ENCODE measurements at regions not wholly inside any gene's neighbourhood (a gene's known extent, or its start where the extent isn't known, plus 50 kb on each side); places are given as distances from the start of the nearest gene placed in this dataset.

DNA sequence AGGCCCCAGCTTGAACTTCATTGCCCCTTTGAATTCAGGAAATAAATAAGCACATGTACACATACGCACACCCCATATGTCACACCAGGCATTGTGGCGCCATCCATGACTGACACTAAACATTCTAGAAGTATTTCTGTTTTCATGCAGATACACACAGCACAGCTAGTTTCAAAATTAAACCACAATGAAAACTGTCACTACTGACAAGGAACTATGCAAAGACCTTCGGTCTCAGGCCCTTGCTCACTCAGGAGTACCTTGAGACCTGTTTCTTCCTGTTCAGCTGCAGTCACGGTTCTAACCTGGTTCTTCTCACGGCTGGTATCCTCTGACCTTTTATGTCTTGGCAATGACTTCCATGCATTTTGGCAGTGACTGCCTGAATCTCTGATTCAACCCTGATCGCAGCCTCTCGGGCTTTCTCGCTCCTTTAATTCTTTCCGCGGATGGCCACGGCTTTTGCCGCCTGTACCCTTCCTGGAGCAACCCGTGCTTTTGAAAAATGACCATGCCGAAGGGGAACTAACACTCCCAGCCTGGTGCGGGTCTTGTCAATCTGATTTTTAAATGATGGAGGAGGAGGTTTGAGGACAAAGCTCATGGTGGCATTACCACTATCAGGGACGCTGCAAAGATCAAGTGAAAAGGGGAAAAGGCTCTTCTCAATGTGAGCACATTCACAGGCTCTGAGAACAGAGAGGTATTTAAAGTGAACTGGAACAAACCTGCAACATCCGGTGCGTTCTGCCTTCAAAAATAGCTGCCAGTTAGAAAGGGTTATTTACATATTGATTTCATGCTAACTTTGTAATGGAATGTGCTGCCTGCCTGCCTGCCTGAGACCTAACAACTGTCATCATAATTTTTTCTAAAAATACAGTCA, 384.6 kb downstream of the RRAGC start:
- DNase-seq (ENCODE audit: low read depth): no peak
- TF ChIP-seq, protein P1, sequence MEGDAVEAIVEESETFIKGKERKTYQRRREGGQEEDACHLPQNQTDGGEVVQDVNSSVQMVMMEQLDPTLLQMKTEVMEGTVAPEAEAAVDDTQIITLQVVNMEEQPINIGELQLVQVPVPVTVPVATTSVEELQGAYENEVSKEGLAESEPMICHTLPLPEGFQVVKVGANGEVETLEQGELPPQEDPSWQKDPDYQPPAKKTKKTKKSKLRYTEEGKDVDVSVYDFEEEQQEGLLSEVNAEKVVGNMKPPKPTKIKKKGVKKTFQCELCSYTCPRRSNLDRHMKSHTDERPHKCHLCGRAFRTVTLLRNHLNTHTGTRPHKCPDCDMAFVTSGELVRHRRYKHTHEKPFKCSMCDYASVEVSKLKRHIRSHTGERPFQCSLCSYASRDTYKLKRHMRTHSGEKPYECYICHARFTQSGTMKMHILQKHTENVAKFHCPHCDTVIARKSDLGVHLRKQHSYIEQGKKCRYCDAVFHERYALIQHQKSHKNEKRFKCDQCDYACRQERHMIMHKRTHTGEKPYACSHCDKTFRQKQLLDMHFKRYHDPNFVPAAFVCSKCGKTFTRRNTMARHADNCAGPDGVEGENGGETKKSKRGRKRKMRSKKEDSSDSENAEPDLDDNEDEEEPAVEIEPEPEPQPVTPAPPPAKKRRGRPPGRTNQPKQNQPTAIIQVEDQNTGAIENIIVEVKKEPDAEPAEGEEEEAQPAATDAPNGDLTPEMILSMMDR (IDR thresholded peaks at IDR 0.05; ENCODE audit: control insufficient read depth, extremely low read depth, insufficient read depth): no peak
- H3K4me3 ChIP-seq (ENCODE audit: low read depth, low read length): no peak overlapping the region

DNA sequence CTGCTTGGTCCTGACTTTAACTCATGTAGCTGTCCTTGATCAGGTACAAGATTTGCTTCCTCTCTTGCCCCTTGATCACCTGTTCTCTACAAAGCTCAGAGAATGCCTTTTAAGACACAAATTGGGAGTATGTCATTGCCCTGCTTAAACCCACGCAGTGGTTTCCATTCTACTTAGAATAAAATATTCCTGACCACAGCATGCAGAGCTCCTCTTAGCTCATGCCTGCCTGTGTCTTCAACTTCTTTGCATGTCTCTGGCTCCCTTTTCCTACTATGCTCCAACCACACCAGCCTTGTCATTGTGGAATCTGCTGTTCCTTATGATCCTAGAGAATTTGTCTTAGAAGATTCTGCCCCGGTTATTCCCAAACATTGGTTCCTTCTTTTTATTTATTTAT, 393.1 kb downstream of the RRAGC start:
- no peak overlapping the region for H3K4me3 ChIP-seq (ENCODE audit: low read depth, low read length)
- TF ChIP-seq, protein P1 (IDR thresholded peaks at IDR 0.05; ENCODE audit: control insufficient read depth, extremely low read depth, insufficient read depth): no peak
- no peak for DNase-seq (ENCODE audit: low read depth)

DNA sequence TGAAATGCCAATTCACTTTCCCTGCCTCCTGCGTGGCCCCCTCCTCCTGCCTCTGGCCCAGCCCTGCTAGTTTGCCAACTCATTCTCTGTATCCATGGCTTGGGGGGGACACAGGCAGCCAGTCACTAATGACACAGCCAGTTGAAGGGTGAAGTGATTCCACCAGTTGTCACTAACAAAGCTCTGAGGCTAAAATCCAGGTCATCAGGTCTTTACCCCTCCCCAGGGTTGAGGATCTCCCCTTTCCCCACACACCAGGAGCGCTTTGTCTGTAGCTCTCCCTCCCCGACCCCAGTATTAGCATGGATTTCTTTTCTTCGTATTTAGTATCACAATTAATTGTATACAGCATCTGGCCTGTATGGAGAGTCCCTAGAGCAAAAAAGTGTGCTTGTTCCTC, 394.1 kb downstream of the RRAGC start:
- DNase-seq (ENCODE audit: low read depth): no peak
- no peak overlapping the region for H3K4me3 ChIP-seq (ENCODE audit: low read depth, low read length)
- TF ChIP-seq, protein P1 (IDR thresholded peaks at IDR 0.05; ENCODE audit: control insufficient read depth, extremely low read depth, insufficient read depth): no peak

GRCh38 chr1:38464071-38464661, 395.4 kb downstream of the RRAGC start:
- TF ChIP-seq, protein P1 (IDR thresholded peaks at IDR 0.05; ENCODE audit: control insufficient read depth, extremely low read depth, insufficient read depth): no peak
- no peak overlapping the region for H3K4me3 ChIP-seq (ENCODE audit: low read depth, low read length)
- DNase-seq (ENCODE audit: low read depth): no peak

DNA sequence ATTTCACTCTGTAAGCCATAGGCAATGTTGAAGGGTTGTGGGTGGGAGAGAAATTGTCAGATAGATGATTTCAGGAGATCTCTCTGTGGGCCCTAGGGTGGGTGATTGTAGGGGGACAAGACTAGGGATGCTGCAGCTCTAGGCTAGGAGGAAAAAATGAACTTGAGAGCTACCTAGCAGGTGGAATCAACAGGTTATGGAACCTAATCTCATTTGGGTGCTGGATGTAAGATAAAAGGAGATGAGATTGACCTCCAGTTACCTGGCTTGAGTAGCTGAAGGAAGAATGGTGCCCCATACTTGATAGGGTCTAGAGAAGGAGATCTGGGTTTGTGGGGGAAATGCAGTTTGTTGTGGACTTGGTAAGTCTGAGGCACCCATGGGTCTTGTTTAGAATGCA, 396.5 kb downstream of the RRAGC start:
- DNase-seq (ENCODE audit: low read depth): no peak
- TF ChIP-seq, protein P1 (IDR thresholded peaks at IDR 0.05; ENCODE audit: control insufficient read depth, extremely low read depth, insufficient read depth): no peak
- no peak overlapping the region for H3K4me3 ChIP-seq (ENCODE audit: low read depth, low read length)

GRCh38 chr1:38456531-38456876, 403.1 kb downstream of the RRAGC start:
- TF ChIP-seq, protein P1 (IDR thresholded peaks at IDR 0.05; ENCODE audit: control insufficient read depth, extremely low read depth, insufficient read depth): no peak
- H3K4me3 ChIP-seq (ENCODE audit: low read depth, low read length): no peak overlapping the region
- DNase-seq (ENCODE audit: low read depth): no peak
